ENCODE measurements at regions not wholly inside any gene's neighbourhood (a gene's known extent, or its start where the extent isn't known, plus 50 kb on each side); places are given as distances from the start of the nearest gene placed in this dataset.

DNA sequence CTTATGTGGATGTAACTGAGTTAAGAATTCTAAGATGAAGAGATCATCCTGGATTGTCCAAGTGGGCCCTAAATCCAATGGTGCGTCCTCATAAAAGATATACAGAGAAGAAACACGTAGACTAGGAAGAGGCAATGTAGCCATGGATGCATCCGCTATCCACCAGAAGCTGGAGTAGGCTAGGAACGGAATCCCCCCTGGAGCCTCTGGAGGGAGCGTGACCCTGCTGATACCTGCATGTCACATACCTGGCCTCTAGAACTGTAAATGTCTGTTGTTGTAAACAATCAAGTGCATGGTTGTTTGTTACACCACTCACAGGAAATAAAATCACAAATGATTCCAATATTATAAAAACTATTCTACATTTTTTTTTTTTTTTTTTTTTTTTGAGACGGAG, 254.5 kb upstream of the RORA start:
- Histone ChIP-seq H3K27me3 (ENCODE audit: insufficient read depth, low read length) (no peaks in the 10 kb centered on the region), H3K27ac (ENCODE audit: low read depth, low read length) (no peak overlapping the region), H3K4me3 (replicated peaks in 1 of 2; ENCODE audit: low read depth in 1 of 2, low read length in 2 of 2) (no peak overlapping the region), H3K9ac (ENCODE audit: low read length) (no peak overlapping the region), H3K4me1 (ENCODE audit: control insufficient read depth in 1 of 2, insufficient read depth in 2 of 2, low read length in 2 of 2) (no peaks in the 10 kb centered on the region), H3K36me3 (ENCODE audit: control insufficient read depth in 1 of 2, insufficient read depth in 2 of 2, low read length in 2 of 2) (no peaks in the 10 kb centered on the region), H4K20me1 (ENCODE audit: insufficient read depth) (no peaks in the 10 kb centered on the region), H3K9me3 (ENCODE audit: control insufficient read depth in 1 of 2, insufficient read depth in 1 of 2, low read depth in 1 of 2, low read length in 2 of 2) (peaks cover 0 to 7% of the 10 kb centered on the region in 2 experiments; a peak in 1 of 4 replicates), H3K9me2 (ENCODE audit: insufficient read depth) (no peaks in the 10 kb centered on the region), H3K79me2 (ENCODE audit: insufficient read depth, low read length) (no peaks in the 10 kb centered on the region), H3K4me2 (ENCODE audit: low read length) (no peak overlapping the region), H2AFZ (ENCODE audit: low read depth, low read length, poor library complexity, severe bottlenecking) (no peak overlapping the region)
- intact Hi-C loops (cut with micrococcal nuclease): no loop called here
- ChIA-PET POLR2A (no interaction called here), RAD21 (ENCODE audit: low non-redundant PET in 1 of 2, low total read pairs in 2 of 2, uncharacterized antibody in 2 of 2, unreplicated experiment in 2 of 2) (no interaction called here), CTCF (no interaction called here)
- BruUV-seq (replicated peaks): no TSS peak
- ATAC-seq (no peak), DNase-seq (ENCODE audit: low read depth, low spot score) (no peak)
- TF ChIP-seq POLR2A (IDR thresholded peaks at IDR 0.05; ENCODE audit: borderline replicate concordance, extremely low read depth, insufficient read depth, insufficient read length) (no peak), SP1 (IDR thresholded peaks at IDR 0.05; ENCODE audit: low read depth) (no peak), CEBPB (IDR thresholded peaks at IDR 0.05; ENCODE audit: low read depth) (no peak), TCF7L2 (IDR thresholded peaks at IDR 0.05; ENCODE audit: borderline replicate concordance, extremely low read depth, insufficient read depth, insufficient read length) (no peak), ELF1 (IDR thresholded peaks at IDR 0.05; ENCODE audit: borderline replicate concordance, low read depth) (no peak), POLR2AphosphoS5 (IDR thresholded peaks at IDR 0.05; ENCODE audit: low read depth, low read length) (no peak), CTCF (IDR thresholded peaks at IDR 0.05 in 2 of 3, conservative IDR thresholded peaks at IDR 0.05 in 1 of 3; ENCODE audit: borderline replicate concordance in 1 of 3, insufficient read depth in 1 of 3, low read depth in 2 of 3, low read length in 2 of 3) (no peak), SRF (IDR thresholded peaks at IDR 0.05; ENCODE audit: low read depth) (no peak), EGR1 (IDR thresholded peaks at IDR 0.05; ENCODE audit: low read depth) (no peak), EZH2phosphoT487 (IDR thresholded peaks at IDR 0.05; ENCODE audit: borderline replicate concordance) (no peak)
- TF ChIP-seq, protein P1, sequence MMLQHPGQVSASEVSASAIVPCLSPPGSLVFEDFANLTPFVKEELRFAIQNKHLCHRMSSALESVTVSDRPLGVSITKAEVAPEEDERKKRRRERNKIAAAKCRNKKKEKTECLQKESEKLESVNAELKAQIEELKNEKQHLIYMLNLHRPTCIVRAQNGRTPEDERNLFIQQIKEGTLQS (IDR thresholded peaks at IDR 0.05): no peak
- TF ChIP-seq, protein P2, sequence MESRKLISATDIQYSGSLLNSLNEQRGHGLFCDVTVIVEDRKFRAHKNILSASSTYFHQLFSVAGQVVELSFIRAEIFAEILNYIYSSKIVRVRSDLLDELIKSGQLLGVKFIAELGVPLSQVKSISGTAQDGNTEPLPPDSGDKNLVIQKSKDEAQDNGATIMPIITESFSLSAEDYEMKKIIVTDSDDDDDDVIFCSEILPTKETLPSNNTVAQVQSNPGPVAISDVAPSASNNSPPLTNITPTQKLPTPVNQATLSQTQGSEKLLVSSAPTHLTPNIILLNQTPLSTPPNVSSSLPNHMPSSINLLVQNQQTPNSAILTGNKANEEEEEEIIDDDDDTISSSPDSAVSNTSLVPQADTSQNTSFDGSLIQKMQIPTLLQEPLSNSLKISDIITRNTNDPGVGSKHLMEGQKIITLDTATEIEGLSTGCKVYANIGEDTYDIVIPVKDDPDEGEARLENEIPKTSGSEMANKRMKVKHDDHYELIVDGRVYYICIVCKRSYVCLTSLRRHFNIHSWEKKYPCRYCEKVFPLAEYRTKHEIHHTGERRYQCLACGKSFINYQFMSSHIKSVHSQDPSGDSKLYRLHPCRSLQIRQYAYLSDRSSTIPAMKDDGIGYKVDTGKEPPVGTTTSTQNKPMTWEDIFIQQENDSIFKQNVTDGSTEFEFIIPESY (IDR thresholded peaks at IDR 0.05; ENCODE audit: extremely low read depth, insufficient replicate concordance, low read length): no peak
